HL-60 (cell line): ENCODE measurements at regions not wholly inside any gene's neighbourhood (a gene's known extent, or its start where the extent isn't known, plus 50 kb on each side); places are given as distances from the start of the nearest gene placed in this dataset.

Experiments used
- CTCF ChIP-seq: IDR thresholded peaks from one replicate; pipeline ENCODE4 v1.5.1; 2011; ENCODE audit warnings: low read length, control low read depth, inconsistent platforms; ENCODE audit not compliant: insufficient read depth
- GABPA ChIP-seq: IDR thresholded peaks from 2 replicates; pipeline ENCODE4 v1.6.1; 2012; ENCODE audit warnings: low read depth
- REST ChIP-seq: IDR thresholded peaks from 2 replicates; pipeline ENCODE4 v1.6.1; 2012; ENCODE audit warnings: low read depth; ENCODE audit not compliant: insufficient replicate concordance
- SPI1 ChIP-seq: IDR thresholded peaks from 2 replicates; pipeline ENCODE4 v1.6.1; 2012; ENCODE audit warnings: low read depth, mild to moderate bottlenecking, borderline replicate concordance

- TF ChIP-seq CTCF (no peak), SPI1 (no peak), GABPA (no peak), REST (no peak)
Measured at GRCh38 chr1:25137521-25138395, 94.5 kb downstream of the SYF2 start.
